RCC 7860 (cell line): ENCODE measurements at regions not wholly inside any gene's neighbourhood (a gene's known extent, or its start where the extent isn't known, plus 50 kb on each side); places are given as distances from the start of the nearest gene placed in this dataset.

ENCODE experiments used
- DNase-seq: peaks from one replicate; pipeline ENCODE4 v3.0.0-alpha.2; 2015; ENCODE audit warnings: low spot score
- FAIRE-seq: peaks from 2 replicates; lab custom pipeline; 2012; peaks lifted over from hg19 to GRCh38; lab: Jason Lieb, UNC

- no peak for DNase-seq
- FAIRE-seq = no peak
Measured at GRCh38 chr18:21162786-21163185, 51.2 kb upstream of the ROCK1 start.

- DNase-seq = peak; percentile 38
- FAIRE-seq = peak; percentile 58
Measured at GRCh38 chr18:21163647-21164547, 52.3 kb upstream of the ROCK1 start.

- DNase-seq (no peak), FAIRE-seq (no peak)
Measured at GRCh38 chr18:21164548-21165095, 53.0 kb upstream of the ROCK1 start.

- DNase-seq (no peak), FAIRE-seq (no peak)
Measured at GRCh38 chr18:21167641-21168377, 56.2 kb upstream of the ROCK1 start.

- DNase-seq (no peak), FAIRE-seq (no peak)
Measured at GRCh38 chr18:21168880-21169279, 57.3 kb upstream of the ROCK1 start.

GRCh38 chr18:21177822-21178221, 64.2 kb upstream of the GREB1L start:
- no peak for FAIRE-seq
- no peak for DNase-seq

- no peak for FAIRE-seq
- DNase-seq = no peak
Measured at GRCh38 chr18:21179590-21180220, 62.3 kb upstream of the GREB1L start.

- FAIRE-seq (no peak), DNase-seq (no peak)
Measured at GRCh38 chr18:21180588-21180987, 61.4 kb upstream of the GREB1L start.

- DNase-seq (no peak), FAIRE-seq (no peak)
Measured at GRCh38 chr18:21181766-21182165, 60.3 kb upstream of the GREB1L start.

GRCh38 chr18:21183670-21184069, 58.4 kb upstream of the GREB1L start:
- no peak for FAIRE-seq

GRCh38 chr18:21184396-21184996, 57.5 kb upstream of the GREB1L start:
- DNase-seq (no peak), FAIRE-seq (no peak)

More at GRCh38 chr18:21183670-21184069, 58.4 kb upstream of the GREB1L start:
- DNase-seq = no peak

GRCh38 chr18:21187886-21188285, 54.1 kb upstream of the GREB1L start:
- FAIRE-seq = no peak

GRCh38 chr18:21191596-21192307, 50.3 kb upstream of the GREB1L start:
- FAIRE-seq (no peak), DNase-seq (no peak)

More at GRCh38 chr18:21187886-21188285, 54.1 kb upstream of the GREB1L start:
- no peak for DNase-seq
